Sigmoid colon (tissue), 6 donors: ENCODE measurements at regions not wholly inside any gene's neighbourhood (a gene's known extent, or its start where the extent isn't known, plus 50 kb on each side); places are given as distances from the start of the nearest gene placed in this dataset.
"Not testable (repeated sequence)": the region's sequence is repeated elsewhere in the genome, so short reads cannot be mapped to it uniquely, and the experiment has no call there.

Source experiments
- DNase-seq: peaks from one replicate; pipeline ENCODE4 v3.0.0-alpha.2; 2019
- H3K27ac ChIP-seq, 4 donors: fragments of 200-600 bp; sonication (generic); one replicate each; pipeline ENCODE4 v1.5.1; 2016 to 2019; ENCODE audit warnings: mild to moderate bottlenecking in 1 of 4
- H3K27me3 ChIP-seq, 3 donors: fragments of 200-600 bp; sonication (generic); one replicate each; pipeline ENCODE4 v1.5.1; 2019; ENCODE audit warnings: mild to moderate bottlenecking in 1 of 3
- H3K36me3 ChIP-seq, 4 donors: fragments of 200-600 bp; sonication (generic); one replicate each; pipeline ENCODE4 v1.5.1; 2016 to 2019
- H3K4me1 ChIP-seq, 4 donors: fragments of 200-600 bp; sonication (generic); one replicate each; pipeline ENCODE4 v1.5.1; 2017 to 2019
- H3K4me3 ChIP-seq, 4 donors: fragments of 200-600 bp; sonication (generic); one replicate each; pipeline ENCODE4 v1.5.1; 2017 to 2019; ENCODE audit warnings: mild to moderate bottlenecking in 2 of 4, moderate library complexity in 1 of 4
- H3K9me3 ChIP-seq, 4 donors: fragments of 200-600 bp in 3 of 4; sonication (generic) in 3 of 4; one replicate each; pipeline versions ENCODE4 v1.5.1 to v1.6.1; 2013 to 2019
- CTCF ChIP-seq, 4 experiments: fragments of 450-650 bp in 3 of 4; fragments of 200-600 bp in 1 of 4; IDR thresholded peaks; one replicate each; pipeline ENCODE4 v1.5.1; 2016 to 2019; ENCODE audit warnings: antibody characterized with exemption in 4 of 4, mild to moderate bottlenecking in 3 of 4, moderate library complexity in 2 of 4
- EP300 ChIP-seq, 4 donors: sonication (generic); formaldehyde crosslinking; IDR thresholded peaks; one replicate each; pipeline ENCODE4 v1.6.1; 2017; ENCODE audit warnings: antibody characterized with exemption in 4 of 4
- POLR2A ChIP-seq, 2 donors: fragments of 450-650 bp; IDR thresholded peaks; one replicate each; pipeline ENCODE4 v1.6.1; 2016; ENCODE audit warnings: antibody characterized with exemption in 2 of 2, mild to moderate bottlenecking in 2 of 2, moderate library complexity in 2 of 2
- POLR2AphosphoS5 ChIP-seq, 4 donors: sonication (generic); formaldehyde crosslinking; IDR thresholded peaks; one replicate each; pipeline ENCODE4 v1.6.1; 2017; ENCODE audit warnings: antibody characterized with exemption in 4 of 4
- WGBS, 2 donors: extraction: QIAGEN DNeasy Blood & Tissue Kit; methylation state at CpG; one replicate each; pipeline ENCODE4 v1.1.7; 2013; 5-methylcytosine and 5-hydroxymethylcytosine counted together
- intact Hi-C: fragments of 100-400 bp; cut with DNase I; formaldehyde crosslinking; loops from one replicate; pipeline ENCODE4 v1.15.1; 2023
- donor health status: healthy with polysubstance abuse.
- donor health status: healthy.

- H3K4me1 ChIP-seq: no peaks in the 10 kb centered on the region
- intact Hi-C loops: no loop called here
- H3K9me3 ChIP-seq: no peaks in the 10 kb centered on the region
- no peaks in the 10 kb centered on the region for H3K27me3 ChIP-seq
- H3K36me3 ChIP-seq: no peaks in the 10 kb centered on the region
- TF ChIP-seq POLR2AphosphoS5 (IDR thresholded peaks at IDR 0.05): no peak
- no peak for TF ChIP-seq CTCF (IDR thresholded peaks at IDR 0.05)
- TF ChIP-seq POLR2A (IDR thresholded peaks at IDR 0.05): no peak
- TF ChIP-seq EP300 (IDR thresholded peaks at IDR 0.05): no peak
- no peak for DNase-seq
- H3K4me3 ChIP-seq: no peak overlapping the region
- WGBS, 2 donors: 87 to 98% methylated on average over 1 of the region's 1 CpG
- H3K27ac ChIP-seq: no peak overlapping the region
Measured at GRCh38 chr3:150323770-150324169, 84.3 kb upstream of the TSC22D2 start.

GRCh38 chr3:150323091-150323490 lies 85.0 kb upstream of the TSC22D2 start:
- H3K36me3 ChIP-seq, H3K4me1 ChIP-seq, H3K9me3 ChIP-seq, DNase-seq, H3K27ac ChIP-seq, H3K27me3 ChIP-seq, H3K4me3 ChIP-seq, intact Hi-C loops: not testable (repeated sequence)
- 97% methylated on average over 23 of the region's 23 CpGs for WGBS, 2 donors

DNA sequence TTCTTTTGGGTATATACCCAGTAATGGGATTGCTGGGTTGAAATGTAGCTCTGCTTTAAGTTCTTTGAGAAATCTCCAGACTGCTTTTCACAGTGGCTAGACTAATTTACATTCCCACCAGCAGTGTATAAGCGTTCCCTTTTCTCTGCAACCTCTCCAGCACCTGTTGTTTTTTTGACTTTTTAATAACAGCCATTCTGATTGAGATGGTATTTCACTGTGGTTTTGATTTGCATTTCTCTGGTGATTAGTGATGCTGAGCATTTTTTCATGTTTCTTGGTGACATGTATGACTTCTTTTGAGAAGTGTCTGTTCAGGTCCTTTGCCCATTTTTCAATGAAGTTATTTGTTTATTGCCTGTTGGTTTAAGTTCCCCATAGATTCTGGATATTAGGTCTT lies 87.1 kb upstream of the TSC22D2 start:
- WGBS, 2 donors: 0% methylated on average over 1 of the region's 1 CpG
- H3K4me1 ChIP-seq, intact Hi-C loops, H3K4me3 ChIP-seq, H3K27me3 ChIP-seq, H3K36me3 ChIP-seq, DNase-seq, H3K9me3 ChIP-seq, H3K27ac ChIP-seq: not testable (repeated sequence)

GRCh38 chr3:150319900-150320299 lies 88.2 kb upstream of the TSC22D2 start:
- intact Hi-C loops: no loop called here
- no peak for TF ChIP-seq POLR2A (IDR thresholded peaks at IDR 0.05)
- TF ChIP-seq EP300 (IDR thresholded peaks at IDR 0.05): no peak
- no peak for TF ChIP-seq CTCF (IDR thresholded peaks at IDR 0.05)
- no peak for TF ChIP-seq POLR2AphosphoS5 (IDR thresholded peaks at IDR 0.05)
- no peak for DNase-seq
- Histone ChIP-seq H3K4me1 (no peaks in the 10 kb centered on the region), H3K27me3 (no peaks in the 10 kb centered on the region), H3K9me3 (no peaks in the 10 kb centered on the region), H3K4me3 (no peak overlapping the region), H3K27ac (no peak overlapping the region), H3K36me3 (no peaks in the 10 kb centered on the region)

DNA sequence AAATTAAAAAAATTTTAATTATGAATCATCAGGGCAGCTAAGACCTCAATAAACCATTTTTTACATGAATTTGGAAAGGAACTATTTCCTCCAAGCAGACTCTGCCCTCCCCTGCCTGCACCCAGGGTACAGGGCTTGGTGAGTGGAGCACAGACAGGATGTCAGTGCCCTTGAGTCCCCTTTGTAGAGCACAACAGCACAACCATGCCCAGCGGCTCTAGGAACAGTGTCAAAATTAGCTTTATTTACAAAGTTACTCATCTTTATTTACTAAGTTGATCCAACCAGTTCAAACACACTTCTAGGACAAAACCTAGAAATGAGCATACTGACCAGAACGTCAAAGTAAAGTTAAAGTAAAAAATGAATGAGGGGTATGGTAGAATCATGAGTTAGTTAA lies 90.6 kb upstream of the TSC22D2 start:
- 54 to 77% methylated on average over 2 of the region's 2 CpGs for WGBS, 2 donors
- TF ChIP-seq POLR2AphosphoS5 (IDR thresholded peaks at IDR 0.05): no peak
- Histone ChIP-seq H3K27ac (no peak overlapping the region), H3K36me3 (no peaks in the 10 kb centered on the region), H3K4me3 (no peak overlapping the region), H3K9me3 (no peaks in the 10 kb centered on the region), H3K27me3 (no peaks in the 10 kb centered on the region), H3K4me1 (no peaks in the 10 kb centered on the region)
- DNase-seq: no peak
- intact Hi-C loops: no loop called here

DNA sequence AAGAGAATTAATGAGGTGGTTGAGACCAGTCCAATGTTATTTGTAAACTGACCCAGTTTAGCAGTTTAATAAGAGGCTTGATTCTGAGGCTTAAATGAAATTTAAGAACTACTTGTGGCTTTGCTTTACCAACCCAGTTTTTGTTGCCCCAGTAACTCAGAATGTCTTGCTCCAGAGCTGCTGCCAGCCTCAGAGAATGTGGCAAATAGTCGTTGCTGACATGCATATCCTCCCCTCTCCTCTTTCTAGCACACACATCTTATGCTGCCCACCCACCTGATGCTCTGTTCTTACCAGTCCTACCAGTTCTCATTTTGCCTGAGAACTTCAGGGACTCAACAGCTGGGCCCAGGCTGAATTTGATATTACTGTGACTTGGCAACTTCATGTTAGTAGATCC lies 92.4 kb upstream of the TSC22D2 start:
- no peaks in the 10 kb centered on the region for H3K36me3 ChIP-seq
- WGBS, 2 donors: 56 to 57% methylated on average over 1 of the region's 1 CpG
- no peaks in the 10 kb centered on the region for H3K4me1 ChIP-seq
- DNase-seq: no peak
- TF ChIP-seq EP300 (IDR thresholded peaks at IDR 0.05): no peak
- TF ChIP-seq POLR2AphosphoS5 (IDR thresholded peaks at IDR 0.05): no peak
- no peak for TF ChIP-seq POLR2A (IDR thresholded peaks at IDR 0.05)
- no peak for TF ChIP-seq CTCF (IDR thresholded peaks at IDR 0.05)
- H3K4me3 ChIP-seq: no peak overlapping the region
- H3K9me3 ChIP-seq: no peaks in the 10 kb centered on the region
- intact Hi-C loops: no loop called here
- no peak overlapping the region for H3K27ac ChIP-seq
- H3K27me3 ChIP-seq: no peaks in the 10 kb centered on the region
